ENCODE measurements at regions not wholly inside any gene's neighbourhood (a gene's known extent, or its start where the extent isn't known, plus 50 kb on each side); places are given as distances from the start of the nearest gene placed in this dataset.

DNA sequence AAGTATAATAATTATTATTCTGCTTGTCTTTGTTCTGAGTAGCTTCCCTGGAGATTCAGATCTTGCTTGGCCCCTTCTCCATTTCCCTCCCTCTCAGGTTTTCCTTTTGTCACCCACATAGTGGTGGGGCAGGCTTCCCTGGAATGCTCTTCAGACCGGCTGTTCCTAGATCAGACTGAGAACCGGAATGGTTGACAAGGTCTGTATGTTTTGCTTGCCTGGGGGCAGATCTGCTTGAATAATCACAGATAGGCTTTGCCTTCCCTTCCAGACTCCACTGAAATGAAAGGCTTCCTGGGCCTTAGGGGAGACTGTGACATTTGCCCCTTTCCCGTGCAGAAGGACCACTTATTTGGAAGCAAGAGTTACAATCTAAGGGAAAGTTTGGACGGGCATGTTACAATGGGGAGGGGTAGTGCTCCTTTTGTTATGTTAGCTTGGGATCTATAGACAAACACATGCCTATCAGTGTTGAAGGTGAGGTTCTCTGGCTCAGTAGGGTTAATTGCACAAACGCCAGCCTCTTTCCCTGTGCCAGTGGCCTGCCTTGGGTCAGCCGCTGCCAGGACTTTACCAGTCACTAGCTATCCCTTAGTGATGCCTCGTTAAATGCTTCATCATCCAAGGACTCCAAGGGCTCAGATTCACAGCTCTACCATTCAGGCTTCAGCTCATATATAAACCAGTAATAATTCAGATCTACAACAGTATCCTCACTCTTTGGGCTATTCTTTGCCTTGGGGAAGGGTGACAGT is 178.6 kb downstream of the SNAPC1 start:
- no peak for TF ChIP-seq PAX5 (IDR thresholded peaks at IDR 0.05; ENCODE audit: insufficient read depth, low read length, severe bottlenecking)
- no peak for TF ChIP-seq POLR2A (IDR thresholded peaks at IDR 0.05; ENCODE audit: low read depth, low read length)
- no peak for TF ChIP-seq POLR2AphosphoS5 (IDR thresholded peaks at IDR 0.05; ENCODE audit: low read depth, low read length)
- no peak for TF ChIP-seq TAF1 (IDR thresholded peaks at IDR 0.05; ENCODE audit: low read depth, low read length)

All from GM12891 (cell line).